H9 (cell line): ENCODE measurements at regions not wholly inside any gene's neighbourhood (a gene's known extent, or its start where the extent isn't known, plus 50 kb on each side); places are given as distances from the start of the nearest gene placed in this dataset.

ENCODE experiments used
- DNase-seq: peaks from one replicate; pipeline ENCODE4 v3.0.0-alpha.2; 2017
- H2AFZ ChIP-seq: one replicate; pipeline ENCODE4 v1.6.1; 2013; ENCODE audit warnings: mild to moderate bottlenecking, low read length, control low read depth, moderate library complexity
- H2AK5ac ChIP-seq: 2 replicates; pipeline ENCODE4 v1.6.1; 2013; ENCODE audit warnings: low read length, control low read depth, mixed read lengths; ENCODE audit not compliant: insufficient read length
- H2BK120ac ChIP-seq: one replicate; pipeline ENCODE4 v1.6.1; 2013; ENCODE audit warnings: low read depth, mild to moderate bottlenecking, low read length, control low read depth, inconsistent platforms; ENCODE audit not compliant: poor library complexity, severe bottlenecking
- H2BK12ac ChIP-seq: 2 replicates; pipeline ENCODE4 v1.6.1; 2013; ENCODE audit warnings: low read length, control low read depth, mixed read lengths, low read depth; ENCODE audit not compliant: insufficient read length
- H2BK15ac ChIP-seq: 2 replicates; pipeline ENCODE4 v1.6.1; 2013; ENCODE audit warnings: low read depth, low read length, control low read depth
- H2BK20ac ChIP-seq: one replicate; pipeline ENCODE4 v1.6.1; 2013; ENCODE audit warnings: low read depth, mild to moderate bottlenecking, low read length, control low read depth, inconsistent platforms; ENCODE audit not compliant: poor library complexity, severe bottlenecking
- H2BK5ac ChIP-seq: 2 replicates; pipeline ENCODE4 v1.6.1; 2013; ENCODE audit warnings: low read length, control low read depth, mixed read lengths; ENCODE audit not compliant: insufficient read length
- H3K14ac ChIP-seq: 2 replicates; pipeline ENCODE4 v1.6.1; 2013; ENCODE audit warnings: low read length, control low read depth; ENCODE audit not compliant: insufficient read depth
- H3K18ac ChIP-seq: 2 replicates; pipeline ENCODE4 v1.6.1; 2013; ENCODE audit warnings: low read depth, mild to moderate bottlenecking, mixed read lengths, low read length, control low read depth; ENCODE audit not compliant: insufficient read length
- H3K23ac ChIP-seq: 2 replicates; pipeline ENCODE4 v1.6.1; 2013; ENCODE audit warnings: low read length, control low read depth, mixed read lengths, low read depth; ENCODE audit not compliant: insufficient read length
- H3K23me2 ChIP-seq: 2 replicates; pipeline ENCODE4 v1.6.1; 2013; ENCODE audit warnings: low read depth, mild to moderate bottlenecking, mixed read lengths, low read length, control low read depth; ENCODE audit not compliant: insufficient read length, poor library complexity, severe bottlenecking
- H3K27ac ChIP-seq: 2 replicates; pipeline ENCODE4 v1.5.1; 2013; ENCODE audit warnings: low read length, control low read depth, mixed read lengths, low read depth; ENCODE audit not compliant: insufficient read length
- H3K27me3 ChIP-seq: 2 replicates; pipeline ENCODE4 v1.6.1; 2013; ENCODE audit warnings: low read length, control low read depth, inconsistent platforms; ENCODE audit not compliant: insufficient read depth
- H3K4ac ChIP-seq: 2 replicates; pipeline ENCODE4 v1.6.1; 2013; ENCODE audit warnings: low read depth, mild to moderate bottlenecking, control low read depth, inconsistent platforms, low read length, moderate library complexity
- H3K4me1 ChIP-seq: 2 replicates; pipeline ENCODE4 v1.6.1; 2013; ENCODE audit warnings: low read length, control low read depth, inconsistent platforms; ENCODE audit not compliant: insufficient read depth
- H3K4me2 ChIP-seq: 2 replicates; pipeline ENCODE4 v1.6.1; 2013; ENCODE audit warnings: low read length, control low read depth, mixed read lengths; ENCODE audit not compliant: insufficient read length, insufficient read depth
- H3K56ac ChIP-seq: 2 replicates; pipeline ENCODE4 v1.6.1; 2013; ENCODE audit warnings: low read depth, mild to moderate bottlenecking, mixed read lengths, low read length, control low read depth; ENCODE audit not compliant: insufficient read length
- H3K79me1 ChIP-seq: 2 replicates; pipeline ENCODE4 v1.6.1; 2013; ENCODE audit warnings: low read depth, mild to moderate bottlenecking, moderate library complexity, low read length, control low read depth, inconsistent platforms; ENCODE audit not compliant: insufficient read depth, poor library complexity, severe bottlenecking
- H3K79me2 ChIP-seq: 2 replicates; pipeline ENCODE4 v1.6.1; 2013; ENCODE audit warnings: low read length, control low read depth, inconsistent platforms; ENCODE audit not compliant: insufficient read depth
- H3K9ac ChIP-seq: 2 replicates; pipeline ENCODE4 v1.6.1; 2013; ENCODE audit warnings: low read length, control low read depth, mixed read lengths; ENCODE audit not compliant: insufficient read length; ENCODE audit errors: extremely low read depth
- H3K9me3 ChIP-seq: one replicate; pipeline ENCODE4 v1.6.1; 2013; ENCODE audit warnings: low read depth, low read length, inconsistent platforms; ENCODE audit not compliant: control insufficient read depth
- H3T11ph ChIP-seq: one replicate; pipeline ENCODE4 v1.6.1; 2013; ENCODE audit warnings: mild to moderate bottlenecking, low read length, control low read depth, inconsistent platforms
- H4K20me1 ChIP-seq: one replicate; pipeline ENCODE4 v1.6.1; 2013; ENCODE audit not compliant: control insufficient read depth, insufficient read length, insufficient read depth
- H4K5ac ChIP-seq: 2 replicates; pipeline ENCODE4 v1.6.1; 2013; ENCODE audit warnings: low read depth, mild to moderate bottlenecking, mixed read lengths, low read length, control low read depth; ENCODE audit not compliant: insufficient read length
- H4K8ac ChIP-seq: replicated peaks from 2 replicates; pipeline ENCODE4 v1.6.1; 2013; ENCODE audit warnings: low read length, control low read depth, mixed read lengths, low read depth; ENCODE audit not compliant: insufficient read length
- H4K91ac ChIP-seq: 2 replicates; pipeline ENCODE4 v1.6.1; 2013; ENCODE audit warnings: low read depth, mild to moderate bottlenecking, moderate library complexity, mixed read lengths, low read length, control low read depth; ENCODE audit not compliant: insufficient read length
- H3K27ac Mint-ChIP-seq, 3 experiments: 2 replicates in 2 of 3; 3 replicates in 1 of 3; pipeline ENCODE4 v1.8.0; 2020 to 2021; ENCODE audit warnings: mixed read lengths in 3 of 3, mild to moderate bottlenecking in 1 of 3, moderate library complexity in 1 of 3
- H3K27me3 Mint-ChIP-seq: 2 replicates; pipeline ENCODE4 v1.8.0; 2021; ENCODE audit warnings: low read depth, mild to moderate bottlenecking, moderate library complexity, mixed read lengths
- H3K36me3 Mint-ChIP-seq, 3 experiments: 2 replicates in 2 of 3; 3 replicates in 1 of 3; pipeline ENCODE4 v1.8.0; 2020 to 2021; ENCODE audit warnings: low read depth in 3 of 3, mixed read lengths in 3 of 3; ENCODE audit not compliant: insufficient read depth in 1 of 3
- H3K4me1 Mint-ChIP-seq, 2 experiments: 2 replicates each; pipeline ENCODE4 v1.8.0; 2020; ENCODE audit warnings: mixed read lengths in 2 of 2
- H3K4me3 Mint-ChIP-seq, 2 experiments: 2 replicates in 1 of 2; 3 replicates in 1 of 2; pipeline ENCODE4 v1.8.0; 2020 to 2021; ENCODE audit warnings: mild to moderate bottlenecking in 2 of 2, mixed read lengths in 2 of 2, moderate library complexity in 1 of 2
- H3K9me3 Mint-ChIP-seq, 2 experiments: 2 replicates in 1 of 2; 3 replicates in 1 of 2; pipeline ENCODE4 v1.8.0; 2020; ENCODE audit warnings: mild to moderate bottlenecking in 2 of 2, mixed read lengths in 2 of 2, moderate library complexity in 1 of 2
- CTCF ChIP-seq: fragments of 200-600 bp; sonication (generic); conservative IDR thresholded peaks from 3 replicates; pipeline ENCODE4 v1.8.0; 2021; ENCODE audit warnings: antibody characterized with exemption, mild to moderate bottlenecking
- WGBS: extraction: QIAGEN DNeasy Blood & Tissue Kit; methylation state at CpG from one replicate; pipeline ENCODE4 v1.1.7; 2013; ENCODE audit warnings: missing lambda C conversion rate, low lambda C conversion rate, mixed read lengths; ENCODE audit not compliant: insufficient read length; ENCODE audit errors: extremely low coverage; 5-methylcytosine and 5-hydroxymethylcytosine counted together

- Histone ChIP-seq H4K8ac (no peak overlapping the region), H3K4ac (no peak overlapping the region), H4K91ac (no peak overlapping the region), H3K9me3 (no peaks in the 10 kb centered on the region), H2AFZ (no peak overlapping the region), H2AK5ac (no peak overlapping the region), H4K20me1 (no peaks in the 10 kb centered on the region), H2BK5ac (no peak overlapping the region), H3K27ac (no peak overlapping the region), H3K9ac (no peak overlapping the region), H2BK120ac (no peak overlapping the region), H3K79me1 (no peaks in the 10 kb centered on the region), H2BK12ac (no peak overlapping the region), H3K79me2 (no peaks in the 10 kb centered on the region), H3T11ph (no peak overlapping the region), H4K5ac (no peak overlapping the region), H3K23ac (no peak overlapping the region), H2BK20ac (no peak overlapping the region), H3K27me3 (no peaks in the 10 kb centered on the region), H3K18ac (peak overlapping the region; percentile 6), H3K56ac (no peak overlapping the region), H3K23me2 (no peaks in the 10 kb centered on the region), H2BK15ac (no peak overlapping the region), H3K14ac (peak overlapping the region; percentile 82; the same call in 1 of the 2 replicates), H3K4me1 (peaks cover 2% of the 10 kb centered on the region), H3K4me2 (no peak overlapping the region)
- peaks cover 14% of the 10 kb centered on the region for H3K27me3 Mint-ChIP-seq
- no peak for DNase-seq
- peaks cover 12 to 19% of the 10 kb centered on the region in 2 experiments for H3K9me3 Mint-ChIP-seq
- H3K36me3 Mint-ChIP-seq = peaks cover 3 to 11% (median 5%) of the 10 kb centered on the region in 3 experiments; a peak in 6 of 7 replicates
- no peak for TF ChIP-seq CTCF
- H3K27ac Mint-ChIP-seq = no peak overlapping the region
- peak overlapping the region in 1 of 2 experiments; percentile 8; a peak in 1 of 5 replicates for H3K4me3 Mint-ChIP-seq
- WGBS = no CpG with 5 or more reads among the region's 24 CpGs
- H3K4me1 Mint-ChIP-seq = peaks cover 25 to 28% of the 10 kb centered on the region in 2 experiments
Observed at GRCh38 chr18:78901923-78902794, 77.5 kb upstream of the SALL3 start.
